ENCODE measurements at regions not wholly inside any gene's neighbourhood (a gene's known extent, or its start where the extent isn't known, plus 50 kb on each side); places are given as distances from the start of the nearest gene placed in this dataset.

DNA sequence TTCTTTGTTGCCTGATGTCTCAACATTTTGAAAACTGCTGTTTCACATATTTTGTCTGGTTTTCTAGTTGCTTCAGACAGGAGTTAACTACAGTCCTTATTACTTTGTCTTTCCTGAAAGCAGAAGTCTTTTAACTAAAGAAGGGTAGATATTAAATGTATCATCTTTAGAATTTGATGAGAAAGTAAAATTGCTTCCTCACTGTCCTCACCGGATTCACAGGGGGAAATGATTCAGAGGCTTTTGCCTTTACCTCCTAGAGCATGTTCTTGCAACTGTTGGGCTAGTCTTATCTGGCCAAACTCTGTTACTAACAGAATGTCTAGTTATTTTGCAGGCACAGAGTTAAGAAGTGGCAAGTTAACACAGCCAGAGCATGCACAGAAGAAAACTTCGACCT lies 107.2 kb upstream of the VAV3 start:
- no peak overlapping the region for H3K4me3 ChIP-seq (ENCODE audit: low read depth, low read length)
- TF ChIP-seq, protein P1, sequence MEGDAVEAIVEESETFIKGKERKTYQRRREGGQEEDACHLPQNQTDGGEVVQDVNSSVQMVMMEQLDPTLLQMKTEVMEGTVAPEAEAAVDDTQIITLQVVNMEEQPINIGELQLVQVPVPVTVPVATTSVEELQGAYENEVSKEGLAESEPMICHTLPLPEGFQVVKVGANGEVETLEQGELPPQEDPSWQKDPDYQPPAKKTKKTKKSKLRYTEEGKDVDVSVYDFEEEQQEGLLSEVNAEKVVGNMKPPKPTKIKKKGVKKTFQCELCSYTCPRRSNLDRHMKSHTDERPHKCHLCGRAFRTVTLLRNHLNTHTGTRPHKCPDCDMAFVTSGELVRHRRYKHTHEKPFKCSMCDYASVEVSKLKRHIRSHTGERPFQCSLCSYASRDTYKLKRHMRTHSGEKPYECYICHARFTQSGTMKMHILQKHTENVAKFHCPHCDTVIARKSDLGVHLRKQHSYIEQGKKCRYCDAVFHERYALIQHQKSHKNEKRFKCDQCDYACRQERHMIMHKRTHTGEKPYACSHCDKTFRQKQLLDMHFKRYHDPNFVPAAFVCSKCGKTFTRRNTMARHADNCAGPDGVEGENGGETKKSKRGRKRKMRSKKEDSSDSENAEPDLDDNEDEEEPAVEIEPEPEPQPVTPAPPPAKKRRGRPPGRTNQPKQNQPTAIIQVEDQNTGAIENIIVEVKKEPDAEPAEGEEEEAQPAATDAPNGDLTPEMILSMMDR (IDR thresholded peaks at IDR 0.05; ENCODE audit: low read depth, low read length): no peak

GRCh38 chr1:108071601-108072000 lies 106.6 kb upstream of the VAV3 start:
- TF ChIP-seq, protein P1 (IDR thresholded peaks at IDR 0.05; ENCODE audit: low read depth, low read length): no peak
- no peak overlapping the region for H3K4me3 ChIP-seq (ENCODE audit: low read depth, low read length)

GRCh38 chr1:108070662-108071061 lies 105.7 kb upstream of the VAV3 start:
- TF ChIP-seq, protein P1 (IDR thresholded peaks at IDR 0.05; ENCODE audit: low read depth, low read length): no peak
- no peak overlapping the region for H3K4me3 ChIP-seq (ENCODE audit: low read depth, low read length)

DNA sequence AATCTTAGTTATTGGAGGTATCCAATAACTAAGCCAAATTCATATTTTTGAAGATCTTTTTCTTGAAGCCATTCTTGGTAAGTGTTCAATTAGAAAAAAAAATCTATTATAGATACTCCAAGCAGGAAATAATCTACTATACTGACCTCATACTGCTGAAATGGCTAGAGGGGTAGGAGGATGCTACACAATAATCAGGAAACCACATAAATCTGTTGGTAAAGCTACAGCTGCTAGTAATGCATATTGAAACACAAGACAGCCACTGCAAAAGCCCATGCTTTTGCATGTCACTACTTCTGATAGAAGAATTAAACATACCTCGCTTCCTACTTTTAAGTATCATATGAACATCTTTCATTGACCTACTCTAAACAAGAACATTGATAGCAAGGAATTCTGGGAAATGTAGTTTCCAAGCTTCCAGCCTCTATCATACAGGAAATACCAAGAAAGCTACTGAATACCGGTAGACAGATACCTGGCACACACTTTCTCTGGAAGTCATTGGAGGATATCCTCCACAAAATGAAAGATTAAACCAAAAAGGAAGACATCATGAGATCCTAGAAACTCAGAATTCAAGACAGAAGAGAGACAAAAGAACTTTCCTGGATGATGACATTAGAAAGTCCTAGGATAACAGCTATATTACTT lies 103.0 kb upstream of the VAV3 start:
- TF ChIP-seq, protein P1 (IDR thresholded peaks at IDR 0.05; ENCODE audit: low read depth, low read length): no peak
- H3K4me3 ChIP-seq (ENCODE audit: low read depth, low read length): no peak overlapping the region

DNA sequence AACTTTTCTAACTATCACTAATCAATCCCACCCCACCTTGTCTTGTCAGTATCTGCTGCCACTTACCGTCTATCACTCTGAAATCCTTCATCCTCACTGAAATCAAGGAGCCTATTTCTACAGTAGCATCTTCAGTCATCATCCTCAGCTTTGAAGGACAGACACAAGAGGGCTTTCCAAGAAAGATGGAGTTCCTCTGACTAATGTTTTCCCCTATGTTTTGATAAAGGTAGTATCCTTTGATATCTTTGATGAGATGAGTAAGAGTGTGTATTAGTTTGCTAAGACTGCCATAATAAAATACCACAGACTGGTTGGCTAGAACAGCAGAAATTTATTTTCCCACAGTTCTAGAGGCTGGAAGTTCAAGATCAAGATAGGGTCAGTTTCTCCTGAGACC lies 101.8 kb upstream of the VAV3 start:
- TF ChIP-seq, protein P1 (IDR thresholded peaks at IDR 0.05; ENCODE audit: low read depth, low read length): no peak
- H3K4me3 ChIP-seq (ENCODE audit: low read depth, low read length): no peak overlapping the region

DNA sequence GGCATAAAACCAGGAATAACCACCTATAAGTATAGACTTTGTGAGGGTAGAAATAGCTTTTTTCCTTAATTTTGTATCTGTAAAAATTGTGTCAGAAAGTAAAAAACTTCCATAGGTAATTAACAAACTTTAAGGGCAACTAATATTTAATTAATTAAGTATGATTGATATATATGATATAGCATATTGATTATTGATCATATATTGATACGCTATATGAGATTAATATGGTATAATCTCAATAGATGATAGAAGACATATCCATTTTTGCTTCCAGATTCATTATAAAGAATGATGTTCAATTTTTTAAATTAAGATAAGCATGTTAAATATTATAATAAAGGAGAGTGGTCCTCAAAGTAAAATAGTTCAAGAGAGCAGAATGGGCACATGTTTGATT lies 99.3 kb upstream of the VAV3 start:
- TF ChIP-seq, protein P1 (IDR thresholded peaks at IDR 0.05; ENCODE audit: low read depth, low read length): no peak
- H3K4me3 ChIP-seq (ENCODE audit: low read depth, low read length): no peak overlapping the region

- TF ChIP-seq, protein P1 (IDR thresholded peaks at IDR 0.05; ENCODE audit: low read depth, low read length): no peak
These were observed 98.7 kb upstream of the VAV3 start for GRCh38 chr1:108063703-108064102.

More at GRCh38 chr1:108063703-108064102, 98.7 kb upstream of the VAV3 start:
- H3K4me3 ChIP-seq (ENCODE audit: low read depth, low read length): no peak overlapping the region
